ENCODE measurements at regions not wholly inside any gene's neighbourhood (a gene's known extent, or its start where the extent isn't known, plus 50 kb on each side); places are given as distances from the start of the nearest gene placed in this dataset.

GRCh38 chr7:156479596-156479995 lies 161.0 kb upstream of the RNF32 start:
- TF ChIP-seq POLR2A (IDR thresholded peaks at IDR 0.05) (no peak), CTCF (IDR thresholded peaks at IDR 0.05 in 8 of 11, conservative IDR thresholded peaks at IDR 0.05 in 3 of 11) (no peak), POLR2AphosphoS5 (IDR thresholded peaks at IDR 0.05) (no peak)
